ENCODE measurements at regions not wholly inside any gene's neighbourhood (a gene's known extent, or its start where the extent isn't known, plus 50 kb on each side); places are given as distances from the start of the nearest gene placed in this dataset.

GRCh38 chr9:31137176-31138160 lies 1247.0 kb upstream of the ACO1 start:
- Histone ChIP-seq H3K4me3 (no peak overlapping the region), H3K4me1 (no peaks in the 10 kb centered on the region), H3K36me3 (no peaks in the 10 kb centered on the region), H3K27ac (no peak overlapping the region), H3K9me3 (no peaks in the 10 kb centered on the region), H3K27me3 (no peaks in the 10 kb centered on the region)
- intact Hi-C loops (cut with DNase I): no loop called here
- no peak for TF ChIP-seq CTCF (IDR thresholded peaks at IDR 0.05)
- DNase-seq (no peak), ATAC-seq (peak; percentile 55)

DNA sequence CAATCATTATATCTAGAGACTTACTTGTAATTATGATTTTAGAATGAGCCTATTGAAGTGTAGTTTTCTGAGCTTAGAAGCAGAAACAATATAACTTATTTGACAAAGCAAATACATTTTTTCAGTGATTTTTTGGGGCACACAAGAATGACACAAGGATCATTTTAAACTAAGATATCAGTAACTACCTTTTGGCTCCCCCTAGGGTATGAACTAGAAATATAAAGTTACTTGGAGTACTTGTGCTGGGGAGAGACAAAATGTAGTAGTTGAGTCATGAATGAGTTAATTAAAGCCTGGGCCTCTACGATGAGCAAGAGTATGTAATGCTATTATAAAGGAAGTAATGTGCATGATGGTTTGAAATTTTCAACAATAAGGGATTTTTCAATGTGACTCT lies 1244.1 kb upstream of the ACO1 start:
- H3K27me3 ChIP-seq: no peaks in the 10 kb centered on the region
- no peaks in the 10 kb centered on the region for H3K9me3 ChIP-seq
- no peak for ATAC-seq
- intact Hi-C loops (cut with DNase I): no loop called here
- no peak for DNase-seq
- no peak overlapping the region for H3K4me3 ChIP-seq
- H3K36me3 ChIP-seq: no peaks in the 10 kb centered on the region
- no peaks in the 10 kb centered on the region for H3K4me1 ChIP-seq
- TF ChIP-seq CTCF (IDR thresholded peaks at IDR 0.05): peak; percentile 30
- H3K27ac ChIP-seq: no peak overlapping the region

DNA sequence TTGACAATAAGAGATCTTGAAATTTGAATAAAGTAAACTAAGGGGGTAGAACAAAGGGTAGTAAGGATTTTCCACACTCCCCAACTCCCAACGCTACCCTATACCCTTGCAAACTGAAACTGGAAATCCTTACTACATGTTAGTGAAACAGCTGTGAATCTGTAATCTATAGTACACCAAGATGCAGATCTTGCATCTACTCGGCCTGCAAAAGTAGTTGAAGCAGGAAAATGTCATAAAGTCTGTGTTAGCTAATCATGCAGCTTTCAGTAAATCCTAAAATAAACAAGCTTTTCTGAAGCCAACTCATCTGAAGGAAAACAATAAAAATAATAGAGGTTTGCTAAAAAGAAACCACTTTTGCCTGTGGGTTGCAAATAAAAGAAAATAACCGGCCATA lies 1242.0 kb upstream of the ACO1 start:
- Histone ChIP-seq H3K9me3 (no peaks in the 10 kb centered on the region), H3K36me3 (no peaks in the 10 kb centered on the region), H3K27ac (no peak overlapping the region), H3K4me1 (no peaks in the 10 kb centered on the region), H3K27me3 (no peaks in the 10 kb centered on the region), H3K4me3 (no peak overlapping the region)
- intact Hi-C loops (cut with DNase I): no loop called here
- DNase-seq (no peak), ATAC-seq (no peak)
- TF ChIP-seq CTCF (IDR thresholded peaks at IDR 0.05): no peak

DNA sequence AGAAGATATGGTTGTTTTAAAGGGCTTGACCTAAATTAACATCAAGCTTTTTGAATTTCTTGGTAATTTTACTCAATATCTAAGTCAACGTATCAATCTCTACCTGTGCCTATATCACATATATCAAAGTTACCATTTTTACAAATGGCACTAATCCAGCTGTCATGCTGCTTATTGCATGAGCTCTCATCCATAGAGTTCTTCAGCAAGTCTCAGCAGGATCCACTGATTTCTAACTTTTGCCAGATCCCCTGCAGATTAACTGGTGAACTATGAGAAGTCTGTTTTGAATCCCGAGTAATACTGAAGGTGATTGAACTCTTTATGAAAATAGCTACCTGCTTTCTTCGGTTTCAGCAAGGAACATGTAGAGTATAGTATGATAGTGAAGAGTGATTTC lies 1239.8 kb upstream of the ACO1 start:
- no peak for DNase-seq
- H3K36me3 ChIP-seq: no peaks in the 10 kb centered on the region
- ATAC-seq: no peak
- H3K27ac ChIP-seq: no peak overlapping the region
- no peak for TF ChIP-seq CTCF (IDR thresholded peaks at IDR 0.05)
- H3K27me3 ChIP-seq: no peaks in the 10 kb centered on the region
- H3K9me3 ChIP-seq: no peaks in the 10 kb centered on the region
- no peak overlapping the region for H3K4me3 ChIP-seq
- intact Hi-C loops (cut with DNase I): no loop called here
- no peaks in the 10 kb centered on the region for H3K4me1 ChIP-seq

DNA sequence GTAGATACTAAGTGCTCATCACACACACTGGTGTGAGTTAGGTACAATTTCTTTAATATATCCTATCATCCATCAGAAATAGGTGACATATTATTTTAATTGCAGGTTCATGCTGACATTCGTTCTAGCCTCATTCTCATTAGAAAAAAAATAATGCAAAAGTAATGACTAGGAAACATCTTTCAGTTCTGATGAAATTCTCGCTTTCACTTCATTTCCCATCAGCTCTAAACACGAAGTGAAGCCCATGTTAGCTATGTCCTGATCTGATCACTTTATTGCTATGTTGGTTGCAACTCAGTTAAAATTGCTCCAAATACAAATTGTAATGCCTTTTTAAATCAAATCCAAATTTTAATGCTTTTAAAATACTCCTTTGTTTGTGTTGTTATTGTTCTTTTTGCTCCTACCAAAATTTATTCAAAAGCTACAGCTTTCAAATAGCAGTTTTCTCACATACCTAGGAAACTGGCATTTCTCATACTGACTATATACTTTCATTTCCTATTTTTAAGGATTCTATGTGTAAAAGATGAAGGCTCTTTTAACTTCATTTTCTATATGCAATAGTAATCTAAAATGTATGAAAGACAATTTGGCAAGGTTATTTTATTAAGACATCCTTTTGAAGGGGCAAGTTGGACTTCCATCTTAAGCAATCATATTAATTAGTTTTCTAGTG lies 1237.8 kb upstream of the ACO1 start:
- H3K27ac ChIP-seq: no peak overlapping the region
- no peak for TF ChIP-seq CTCF (IDR thresholded peaks at IDR 0.05)

More for the DNA sequence above, 1237.8 kb upstream of the ACO1 start:
- Histone ChIP-seq H3K27me3 (no peaks in the 10 kb centered on the region), H3K9me3 (no peaks in the 10 kb centered on the region), H3K36me3 (no peaks in the 10 kb centered on the region), H3K4me3 (no peak overlapping the region), H3K4me1 (no peaks in the 10 kb centered on the region)
- intact Hi-C loops (cut with DNase I): no loop called here
- ATAC-seq: no peak
- no peak for DNase-seq
